Natural killer cell (primary cell): ENCODE measurements at regions not wholly inside any gene's neighbourhood (a gene's known extent, or its start where the extent isn't known, plus 50 kb on each side); places are given as distances from the start of the nearest gene placed in this dataset.

Source experiments
- ATAC-seq, 3 donors: fragments of 150-1000 bp in 2 of 3; fragments of 200-7000 bp in 1 of 3; cut with Tn5 transposase; 1 replicate in 1 of 3; 2 replicates in 2 of 3; pipeline ENCODE4 v1.10.0; 2021; ENCODE audit warnings: mild to moderate bottlenecking in 2 of 3, moderate library complexity in 2 of 3
- DNase-seq, 2 donors: peaks; one replicate each; pipeline versions ENCODE4 v3.0.0 to v3.0.0-alpha.2; 2013 to 2021; ENCODE audit warnings: mixed read lengths in 1 of 2
- H3K27ac ChIP-seq: one replicate; pipeline ENCODE4 v1.5.1; 2013; ENCODE audit warnings: mild to moderate bottlenecking, low read length
- H3K27me3 ChIP-seq: one replicate; pipeline ENCODE4 v1.6.1; 2013; ENCODE audit warnings: low read length; ENCODE audit not compliant: control insufficient read depth, insufficient read depth
- H3K36me3 ChIP-seq: one replicate; pipeline ENCODE4 v1.6.1; 2013; ENCODE audit warnings: low read length; ENCODE audit not compliant: control insufficient read depth, insufficient read depth
- H3K4me1 ChIP-seq: one replicate; pipeline ENCODE4 v1.6.1; 2013; ENCODE audit warnings: low read length; ENCODE audit not compliant: control insufficient read depth, insufficient read depth
- H3K4me3 ChIP-seq: one replicate; pipeline ENCODE4 v1.5.1; 2013; ENCODE audit warnings: low read length
- H3K9me3 ChIP-seq: one replicate; pipeline ENCODE4 v1.6.1; 2013; ENCODE audit warnings: low read length; ENCODE audit not compliant: control insufficient read depth, insufficient read depth
- H3K27ac Mint-ChIP-seq, 2 donors: one replicate each; pipeline ENCODE4 v1.8.0; 2022; ENCODE audit warnings: mild to moderate bottlenecking in 2 of 2, mixed read lengths in 2 of 2, moderate library complexity in 1 of 2
- H3K27me3 Mint-ChIP-seq, 2 donors: one replicate each; pipeline ENCODE4 v1.8.0; 2022; ENCODE audit warnings: low read depth in 2 of 2, mixed read lengths in 2 of 2
- H3K36me3 Mint-ChIP-seq: one replicate; pipeline ENCODE4 v1.8.0; 2022; ENCODE audit warnings: mixed read lengths
- H3K4me1 Mint-ChIP-seq, 2 donors: one replicate each; pipeline ENCODE4 v1.8.0; 2022; ENCODE audit warnings: mixed read lengths in 2 of 2
- H3K4me3 Mint-ChIP-seq: one replicate; pipeline ENCODE4 v1.8.0; 2022; ENCODE audit warnings: mild to moderate bottlenecking, moderate library complexity, mixed read lengths
- H3K9me3 Mint-ChIP-seq, 2 donors: one replicate each; pipeline ENCODE4 v1.8.0; 2022; ENCODE audit warnings: mixed read lengths in 2 of 2
- WGBS: methylation state at CpG from one replicate; pipeline ENCODE4 v1.1.7; 2013; ENCODE audit warnings: missing lambda C conversion rate; ENCODE audit not compliant: insufficient coverage; 5-methylcytosine and 5-hydroxymethylcytosine counted together
- intact Hi-C: fragments of 100-400 bp; cut with micrococcal nuclease; formaldehyde crosslinking; loops from one replicate; pipeline ENCODE4 v1.14.2; 2022
- TF ChIP-seq, protein P1 (sequence below): fragments of 200-600 bp; IDR thresholded peaks from one replicate; pipeline ENCODE4 v1.8.0; 2022; ENCODE audit warnings: antibody characterized with exemption

DNA sequence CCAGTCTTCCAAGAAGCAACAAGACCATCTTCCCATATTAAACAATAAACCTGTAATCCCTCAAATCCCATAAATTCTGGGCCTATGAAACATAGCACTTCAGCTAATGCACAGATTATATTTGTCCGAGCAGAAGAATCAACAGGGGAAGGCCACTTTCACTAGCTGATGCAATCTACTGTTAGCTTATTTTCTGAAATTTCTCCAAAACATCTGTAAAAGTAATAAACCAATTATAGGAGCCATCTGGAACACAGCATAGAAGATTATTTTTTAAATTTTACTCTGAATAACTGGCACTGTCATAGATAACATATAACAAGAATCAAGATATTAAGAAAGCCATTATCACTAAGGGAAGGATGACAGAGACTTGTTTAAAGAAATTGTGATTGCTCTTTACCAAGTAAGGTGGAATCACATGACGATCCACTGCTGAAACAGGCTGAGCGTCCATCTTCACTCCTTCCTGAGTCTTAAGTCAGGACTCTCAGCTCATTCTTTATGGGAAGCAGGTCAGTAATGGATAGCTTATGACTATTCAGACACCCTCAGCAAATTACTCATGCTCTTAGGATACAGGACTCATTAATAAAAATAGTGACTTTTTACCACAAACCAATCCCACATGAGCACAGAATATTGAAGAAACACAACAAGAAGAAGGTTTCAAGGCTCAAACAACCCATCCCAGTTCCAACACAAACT lies 719.5 kb downstream of the XPNPEP1 start:
- no peak overlapping the region for H3K27ac Mint-ChIP-seq
- WGBS: 78% methylated on average over 3 of the region's 3 CpGs

DNA sequence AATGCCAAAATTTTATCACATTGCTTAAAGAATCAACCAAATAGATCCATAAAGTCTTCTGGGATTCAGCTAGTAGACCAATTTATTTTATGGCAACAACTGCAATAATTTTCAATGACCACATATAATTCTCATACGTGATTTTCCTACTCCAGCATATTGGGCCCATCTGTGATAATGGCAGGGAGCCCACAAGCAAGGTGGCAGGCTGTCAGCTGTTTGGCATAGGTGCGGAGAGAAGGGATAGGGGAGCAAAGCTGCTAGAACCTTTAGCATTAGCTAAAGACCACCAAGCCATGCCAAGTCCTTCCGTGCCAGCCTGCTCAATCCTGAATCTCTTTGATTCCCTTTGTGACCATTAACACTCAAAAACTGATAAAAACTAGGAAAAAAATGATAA lies 721.2 kb downstream of the XPNPEP1 start:
- peaks cover 10% of the 10 kb centered on the region for H3K36me3 Mint-ChIP-seq
- Histone ChIP-seq H3K36me3 (no peaks in the 10 kb centered on the region), H3K4me3 (no peak overlapping the region), H3K4me1 (no peaks in the 10 kb centered on the region), H3K27me3 (no peaks in the 10 kb centered on the region), H3K27ac (no peak overlapping the region), H3K9me3 (no peaks in the 10 kb centered on the region)
- ATAC-seq: no peak
- H3K27ac Mint-ChIP-seq: no peak overlapping the region
- TF ChIP-seq, protein P1, sequence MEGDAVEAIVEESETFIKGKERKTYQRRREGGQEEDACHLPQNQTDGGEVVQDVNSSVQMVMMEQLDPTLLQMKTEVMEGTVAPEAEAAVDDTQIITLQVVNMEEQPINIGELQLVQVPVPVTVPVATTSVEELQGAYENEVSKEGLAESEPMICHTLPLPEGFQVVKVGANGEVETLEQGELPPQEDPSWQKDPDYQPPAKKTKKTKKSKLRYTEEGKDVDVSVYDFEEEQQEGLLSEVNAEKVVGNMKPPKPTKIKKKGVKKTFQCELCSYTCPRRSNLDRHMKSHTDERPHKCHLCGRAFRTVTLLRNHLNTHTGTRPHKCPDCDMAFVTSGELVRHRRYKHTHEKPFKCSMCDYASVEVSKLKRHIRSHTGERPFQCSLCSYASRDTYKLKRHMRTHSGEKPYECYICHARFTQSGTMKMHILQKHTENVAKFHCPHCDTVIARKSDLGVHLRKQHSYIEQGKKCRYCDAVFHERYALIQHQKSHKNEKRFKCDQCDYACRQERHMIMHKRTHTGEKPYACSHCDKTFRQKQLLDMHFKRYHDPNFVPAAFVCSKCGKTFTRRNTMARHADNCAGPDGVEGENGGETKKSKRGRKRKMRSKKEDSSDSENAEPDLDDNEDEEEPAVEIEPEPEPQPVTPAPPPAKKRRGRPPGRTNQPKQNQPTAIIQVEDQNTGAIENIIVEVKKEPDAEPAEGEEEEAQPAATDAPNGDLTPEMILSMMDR: no peak
- no peaks in the 10 kb centered on the region for H3K4me1 Mint-ChIP-seq
- H3K27me3 Mint-ChIP-seq: no peaks in the 10 kb centered on the region
- peaks cover 9 to 17% of the 10 kb centered on the region in 2 donors for H3K9me3 Mint-ChIP-seq
- no peak for DNase-seq
- intact Hi-C loops: no loop called here
- H3K4me3 Mint-ChIP-seq: no peak overlapping the region
- WGBS: 85% methylated on average over 3 of the region's 3 CpGs

More for the DNA sequence above, 719.5 kb downstream of the XPNPEP1 start:
- ATAC-seq (no peak), DNase-seq (no peak)
- Histone ChIP-seq H3K4me1 (no peaks in the 10 kb centered on the region), H3K4me3 (no peak overlapping the region), H3K27ac (no peak overlapping the region), H3K9me3 (no peaks in the 10 kb centered on the region), H3K36me3 (no peaks in the 10 kb centered on the region), H3K27me3 (no peaks in the 10 kb centered on the region)
- TF ChIP-seq, protein P1: no peak
- Mint-ChIP-seq H3K4me3 (no peak overlapping the region), H3K4me1 (no peaks in the 10 kb centered on the region), H3K9me3 (peaks cover 5 to 9% of the 10 kb centered on the region in 2 donors), H3K36me3 (no peaks in the 10 kb centered on the region), H3K27me3 (no peaks in the 10 kb centered on the region)
- intact Hi-C loops: no loop called here

DNA sequence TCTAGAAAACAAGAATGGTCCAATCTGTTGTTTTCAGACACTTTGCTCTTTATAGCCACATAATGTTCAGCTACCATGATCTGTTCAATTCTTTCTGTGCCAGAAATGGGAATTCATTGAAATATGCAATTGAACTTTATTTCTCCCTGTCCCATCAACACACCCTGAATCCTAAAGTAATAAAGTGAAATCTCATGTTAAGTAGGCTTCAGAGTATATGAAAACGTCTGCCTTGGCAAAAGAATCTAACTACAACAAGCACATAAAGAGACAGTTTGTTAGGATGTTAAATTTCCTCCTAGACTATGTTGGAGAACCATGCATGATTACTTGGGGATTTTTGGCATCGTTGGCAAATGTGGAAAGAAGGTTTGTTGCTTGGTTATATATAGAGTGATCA lies 722.7 kb downstream of the XPNPEP1 start:
- Mint-ChIP-seq H3K9me3 (peaks cover 9 to 16% of the 10 kb centered on the region in 2 donors), H3K27ac (no peak overlapping the region), H3K27me3 (no peaks in the 10 kb centered on the region), H3K4me3 (no peak overlapping the region), H3K4me1 (no peaks in the 10 kb centered on the region), H3K36me3 (peaks cover 10% of the 10 kb centered on the region)
- TF ChIP-seq, protein P1: no peak
- Histone ChIP-seq H3K27ac (no peak overlapping the region), H3K9me3 (no peaks in the 10 kb centered on the region), H3K4me1 (no peaks in the 10 kb centered on the region), H3K4me3 (no peak overlapping the region), H3K36me3 (no peaks in the 10 kb centered on the region), H3K27me3 (no peaks in the 10 kb centered on the region)
- DNase-seq (no peak), ATAC-seq (no peak)
- intact Hi-C loops: no loop called here
- WGBS: no CpG with 5 or more reads among the region's 2 CpGs

DNA sequence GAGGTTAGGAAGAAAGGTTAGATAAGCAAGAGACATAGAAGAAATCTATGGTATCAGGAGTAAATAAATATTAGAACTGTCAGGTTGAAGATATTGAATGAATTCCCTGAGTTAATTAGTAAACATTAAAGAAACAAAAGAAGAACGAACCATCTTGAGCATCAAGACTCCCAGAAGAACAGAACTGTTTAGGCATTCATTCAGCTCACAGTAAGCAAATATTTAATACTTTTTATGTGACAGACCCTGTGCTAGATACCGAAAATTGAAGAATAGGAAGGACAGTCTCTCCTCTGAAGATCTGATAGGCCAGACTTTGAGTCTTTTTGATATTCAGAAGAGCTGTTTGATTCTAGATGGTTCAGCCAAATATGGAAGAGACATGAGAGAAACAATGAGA lies 731.5 kb downstream of the XPNPEP1 start:
- H3K36me3 Mint-ChIP-seq: peaks cover 12% of the 10 kb centered on the region
- no peak for DNase-seq
- H3K4me1 Mint-ChIP-seq: no peaks in the 10 kb centered on the region
- intact Hi-C loops: no loop called here
- ATAC-seq: no peak
- TF ChIP-seq, protein P1: no peak
- Histone ChIP-seq H3K27ac (no peak overlapping the region), H3K27me3 (no peaks in the 10 kb centered on the region), H3K4me1 (no peaks in the 10 kb centered on the region), H3K9me3 (peaks cover 11% of the 10 kb centered on the region), H3K4me3 (no peak overlapping the region), H3K36me3 (no peaks in the 10 kb centered on the region)
- no peaks in the 10 kb centered on the region for H3K27me3 Mint-ChIP-seq
- no peak overlapping the region for H3K27ac Mint-ChIP-seq
- no peak overlapping the region for H3K4me3 Mint-ChIP-seq
- H3K9me3 Mint-ChIP-seq: peaks cover 19 to 33% of the 10 kb centered on the region in 2 donors
- WGBS: 90% methylated on average over 2 of the region's 2 CpGs
